Progenitor cell of endocrine pancreas (in vitro differentiated cells): ENCODE measurements at regions not wholly inside any gene's neighbourhood (a gene's known extent, or its start where the extent isn't known, plus 50 kb on each side); places are given as distances from the start of the nearest gene placed in this dataset.

Source experiments
- DNase-seq: peaks from one replicate; pipeline ENCODE4 v3.0.0; 2021; ENCODE audit warnings: low spot score; ENCODE audit not compliant: unreplicated experiment
- H3K27ac Mint-ChIP-seq: 2 replicates; pipeline ENCODE4 v1.8.0; 2021; ENCODE audit warnings: mild to moderate bottlenecking, moderate library complexity, mixed read lengths
- H3K27me3 Mint-ChIP-seq: 2 replicates; pipeline ENCODE4 v1.8.0; 2021; ENCODE audit warnings: mixed read lengths
- H3K36me3 Mint-ChIP-seq: 2 replicates; pipeline ENCODE4 v1.8.0; 2022; ENCODE audit warnings: mixed read lengths; ENCODE audit not compliant: insufficient read depth
- H3K4me1 Mint-ChIP-seq: 2 replicates; pipeline ENCODE4 v1.8.0; 2021; ENCODE audit warnings: low read depth, mixed read lengths
- H3K4me3 Mint-ChIP-seq: 2 replicates; pipeline ENCODE4 v1.8.0; 2021; ENCODE audit warnings: low read depth, mild to moderate bottlenecking, moderate library complexity, mixed read lengths
- H3K9me3 Mint-ChIP-seq: 2 replicates; pipeline ENCODE4 v1.8.0; 2021; ENCODE audit warnings: low read depth, mixed read lengths
- CTCF ChIP-seq: fragments of 200-600 bp; sonication (generic); IDR thresholded peaks from one replicate; pipeline ENCODE4 v1.5.0; 2021; ENCODE audit warnings: antibody characterized with exemption, mild to moderate bottlenecking; ENCODE audit not compliant: unreplicated experiment

GRCh38 chr18:4797002-4797685 lies 342.0 kb upstream of the DLGAP1 start:
- no peaks in the 10 kb centered on the region for H3K36me3 Mint-ChIP-seq
- no peak overlapping the region for H3K4me3 Mint-ChIP-seq
- no peaks in the 10 kb centered on the region for H3K4me1 Mint-ChIP-seq
- peaks cover 14% of the 10 kb centered on the region for H3K9me3 Mint-ChIP-seq
- no peak for DNase-seq
- H3K27ac Mint-ChIP-seq, result no peak overlapping the region
- TF ChIP-seq CTCF, result no peak
- H3K27me3 Mint-ChIP-seq, result no peaks in the 10 kb centered on the region

GRCh38 chr18:4789506-4789905 lies 334.4 kb upstream of the DLGAP1 start:
- DNase-seq, result no peak
- H3K4me1 Mint-ChIP-seq, result no peaks in the 10 kb centered on the region
- no peaks in the 10 kb centered on the region for H3K36me3 Mint-ChIP-seq
- H3K27ac Mint-ChIP-seq, result no peak overlapping the region
- peaks cover 17% of the 10 kb centered on the region for H3K9me3 Mint-ChIP-seq
- no peak for TF ChIP-seq CTCF
- no peak overlapping the region for H3K4me3 Mint-ChIP-seq
- no peaks in the 10 kb centered on the region for H3K27me3 Mint-ChIP-seq

GRCh38 chr18:4781873-4782272 lies 326.8 kb upstream of the DLGAP1 start:
- no peaks in the 10 kb centered on the region for H3K4me1 Mint-ChIP-seq
- no peak for TF ChIP-seq CTCF
- no peaks in the 10 kb centered on the region for H3K36me3 Mint-ChIP-seq
- H3K27ac Mint-ChIP-seq, result no peak overlapping the region
- no peaks in the 10 kb centered on the region for H3K27me3 Mint-ChIP-seq
- H3K4me3 Mint-ChIP-seq, result no peak overlapping the region
- DNase-seq, result no peak
- H3K9me3 Mint-ChIP-seq, result no peaks in the 10 kb centered on the region

GRCh38 chr18:4765401-4765800 lies 310.3 kb upstream of the DLGAP1 start:
- TF ChIP-seq CTCF, result no peak
- Mint-ChIP-seq H3K4me1 (no peaks in the 10 kb centered on the region), H3K27me3 (no peaks in the 10 kb centered on the region), H3K9me3 (no peaks in the 10 kb centered on the region), H3K27ac (no peak overlapping the region), H3K36me3 (no peaks in the 10 kb centered on the region), H3K4me3 (no peak overlapping the region)
- DNase-seq, result no peak

- Mint-ChIP-seq H3K27ac (no peak overlapping the region), H3K27me3 (no peaks in the 10 kb centered on the region), H3K36me3 (no peaks in the 10 kb centered on the region), H3K4me3 (no peak overlapping the region), H3K4me1 (peaks cover 4% of the 10 kb centered on the region), H3K9me3 (no peaks in the 10 kb centered on the region)
- no peak for DNase-seq
- TF ChIP-seq CTCF, result no peak
These were observed 307.2 kb upstream of the DLGAP1 start for GRCh38 chr18:4762330-4762729.
